HL-60 (cell line): ENCODE measurements at regions not wholly inside any gene's neighbourhood (a gene's known extent, or its start where the extent isn't known, plus 50 kb on each side); places are given as distances from the start of the nearest gene placed in this dataset.

Experiments used
- DNase-seq, 2 experiments: peaks; one replicate each; pipeline ENCODE4 v3.0.0-alpha.2; 2010 to 2020; ENCODE audit warnings: low read depth in 1 of 2, low spot score in 1 of 2
- H3K27ac ChIP-seq: fragments of 250-450 bp; sonication (Bioruptor Pico); replicated peaks from 2 replicates; pipeline ENCODE4 v1.5.1; 2020; ENCODE audit warnings: mild to moderate bottlenecking, moderate library complexity
- H3K27me3 ChIP-seq: fragments of 250-450 bp; sonication (Bioruptor Pico); 2 replicates; pipeline ENCODE4 v1.5.1; 2021; ENCODE audit warnings: mild to moderate bottlenecking, moderate library complexity; ENCODE audit not compliant: insufficient read depth, poor library complexity, severe bottlenecking
- H3K4me3 ChIP-seq: replicated peaks from 2 replicates; pipeline ENCODE4 v1.5.1; 2011; ENCODE audit warnings: mild to moderate bottlenecking, control low read depth, low read length; ENCODE audit not compliant: insufficient read depth
- CTCF ChIP-seq: IDR thresholded peaks from one replicate; pipeline ENCODE4 v1.5.1; 2011; ENCODE audit warnings: low read length, control low read depth, inconsistent platforms; ENCODE audit not compliant: insufficient read depth
- GABPA ChIP-seq: IDR thresholded peaks from 2 replicates; pipeline ENCODE4 v1.6.1; 2012; ENCODE audit warnings: low read depth
- POLR2AphosphoS5 ChIP-seq: IDR thresholded peaks from 2 replicates; pipeline ENCODE4 v1.6.1; 2012; ENCODE audit warnings: low read depth
- REST ChIP-seq: IDR thresholded peaks from 2 replicates; pipeline ENCODE4 v1.6.1; 2012; ENCODE audit warnings: low read depth; ENCODE audit not compliant: insufficient replicate concordance
- SPI1 ChIP-seq: IDR thresholded peaks from 2 replicates; pipeline ENCODE4 v1.6.1; 2012; ENCODE audit warnings: low read depth, mild to moderate bottlenecking, borderline replicate concordance

- Histone ChIP-seq H3K27ac (no peak overlapping the region), H3K4me3 (no peak overlapping the region), H3K27me3 (no peaks in the 10 kb centered on the region)
- no peak for TF ChIP-seq REST
- no peak for TF ChIP-seq GABPA
- no peak for TF ChIP-seq POLR2AphosphoS5
- no peak for TF ChIP-seq CTCF
- no peak for TF ChIP-seq SPI1
- no peak for DNase-seq
Measured at GRCh38 chr2:137812517-137812916, 151.8 kb upstream of the HNMT start.

- no peak for TF ChIP-seq GABPA
- no peak for TF ChIP-seq CTCF
- TF ChIP-seq SPI1: no peak
- TF ChIP-seq REST: no peak
- no peak for TF ChIP-seq POLR2AphosphoS5
- DNase-seq: no peak
- no peaks in the 10 kb centered on the region for H3K27me3 ChIP-seq
- H3K27ac ChIP-seq: no peak overlapping the region
- no peak overlapping the region for H3K4me3 ChIP-seq
Measured at GRCh38 chr2:137813176-137813575, 151.1 kb upstream of the HNMT start.

- DNase-seq: no peak
- Histone ChIP-seq H3K4me3 (no peak overlapping the region), H3K27ac (no peak overlapping the region), H3K27me3 (no peaks in the 10 kb centered on the region)
- TF ChIP-seq GABPA (no peak), POLR2AphosphoS5 (no peak), CTCF (no peak), REST (no peak), SPI1 (no peak)
Measured at GRCh38 chr2:137817058-137817457, 147.2 kb upstream of the HNMT start.
